ENCODE measurements at regions not wholly inside any gene's neighbourhood (a gene's known extent, or its start where the extent isn't known, plus 50 kb on each side); places are given as distances from the start of the nearest gene placed in this dataset.

DNA sequence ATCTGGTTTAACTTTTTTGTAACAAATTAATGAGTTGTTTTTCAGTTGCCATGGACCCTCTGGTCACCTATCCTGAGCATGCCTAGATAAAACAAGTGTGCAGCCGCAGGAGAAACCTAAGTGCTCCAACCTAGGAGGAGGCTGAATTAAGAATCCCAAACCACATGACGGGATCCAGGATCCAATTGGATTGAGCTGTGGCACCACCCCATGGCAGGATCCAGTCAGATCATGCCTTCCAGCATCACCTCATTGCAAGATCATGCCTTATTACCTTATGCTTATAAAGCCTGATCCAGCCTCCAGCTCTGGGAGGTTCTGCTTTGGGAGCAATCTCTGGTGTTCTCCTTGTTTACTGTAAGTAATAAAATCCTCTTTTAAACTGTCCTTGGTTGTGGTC, 662.0 kb downstream of the TLR4 start:
- no peak for TF ChIP-seq ZNF274 (IDR thresholded peaks at IDR 0.05; ENCODE audit: low read depth, low read length)
- TF ChIP-seq SUZ12 (IDR thresholded peaks at IDR 0.05; ENCODE audit: extremely low read depth, insufficient read depth, insufficient read length) = no peak
- TF ChIP-seq YY1 (IDR thresholded peaks at IDR 0.05; ENCODE audit: insufficient read depth, insufficient read length) = no peak
